Forelimb muscle (tissue), 1 donor: ENCODE measurements at regions not wholly inside any gene's neighbourhood (a gene's known extent, or its start where the extent isn't known, plus 50 kb on each side); places are given as distances from the start of the nearest gene placed in this dataset.

Experiments used
- DNase-seq: peaks from one replicate; pipeline ENCODE4 v3.0.0-alpha.2; 2013; ENCODE audit warnings: low read depth

GRCh38 chr1:22245726-22246125 lies 102.8 kb upstream of the WNT4 start:
- DNase-seq: no peak

GRCh38 chr1:22246755-22247480 lies 104.0 kb upstream of the WNT4 start:
- DNase-seq: no peak

GRCh38 chr1:22247527-22248245 lies 104.8 kb upstream of the WNT4 start:
- DNase-seq: no peak

GRCh38 chr1:22248746-22249145 lies 105.8 kb upstream of the WNT4 start:
- no peak for DNase-seq

- DNase-seq: no peak
Observed at GRCh38 chr1:22249928-22250680, 107.2 kb upstream of the WNT4 start.

- DNase-seq: no peak
Observed at GRCh38 chr1:22250724-22251123, 107.8 kb upstream of the WNT4 start.

- no peak for DNase-seq
Observed at GRCh38 chr1:22252251-22252650, 109.4 kb upstream of the WNT4 start.

- DNase-seq: no peak
Observed at GRCh38 chr1:22253012-22253790, 110.3 kb upstream of the WNT4 start.

GRCh38 chr1:22254756-22255155 lies 111.9 kb upstream of the WNT4 start:
- no peak for DNase-seq

GRCh38 chr1:22255341-22256212 lies 112.7 kb upstream of the WNT4 start:
- no peak for DNase-seq

GRCh38 chr1:22256213-22256512 lies 113.3 kb upstream of the WNT4 start:
- no peak for DNase-seq

GRCh38 chr1:22257290-22258275 lies 114.7 kb upstream of the WNT4 start:
- no peak for DNase-seq

GRCh38 chr1:22258698-22259097 lies 115.8 kb upstream of the WNT4 start:
- DNase-seq: no peak

GRCh38 chr1:22259551-22260282 lies 116.8 kb upstream of the WNT4 start:
- no peak for DNase-seq

- no peak for DNase-seq
Observed at GRCh38 chr1:22260860-22261432, 118.0 kb upstream of the WNT4 start.

- no peak for DNase-seq
Observed at GRCh38 chr1:22261580-22261979, 118.7 kb upstream of the WNT4 start.

GRCh38 chr1:22262583-22262982 lies 119.7 kb upstream of the WNT4 start:
- no peak for DNase-seq

- no peak for DNase-seq
Observed at GRCh38 chr1:22263359-22263758, 120.5 kb upstream of the WNT4 start.
